ENCODE measurements at regions not wholly inside any gene's neighbourhood (a gene's known extent, or its start where the extent isn't known, plus 50 kb on each side); places are given as distances from the start of the nearest gene placed in this dataset.
"Not testable (repeated sequence)": the region's sequence is repeated elsewhere in the genome, so short reads cannot be mapped to it uniquely, and the experiment has no call there.

DNA sequence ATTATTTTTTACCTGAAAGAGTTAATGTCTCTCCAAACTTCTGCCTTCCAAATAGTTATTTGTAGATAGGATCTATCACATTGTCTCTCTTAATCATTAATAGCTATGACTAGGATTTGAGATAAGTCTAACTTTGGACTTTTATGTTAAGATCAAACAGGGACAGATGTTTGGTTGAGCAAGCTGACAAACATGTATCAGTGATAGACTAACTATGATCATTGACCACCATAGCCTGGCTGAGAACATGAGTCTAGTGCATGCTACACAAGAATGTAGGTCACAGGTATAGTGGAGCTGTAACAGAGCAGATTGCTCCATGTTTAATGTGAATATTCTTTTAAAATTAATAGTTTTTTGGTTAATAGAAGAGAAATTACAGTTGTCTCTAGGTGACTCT is 52.0 kb downstream of the SYT15B start:
- not testable (repeated sequence) for DNase-seq (ENCODE audit: low spot score)

DNA sequence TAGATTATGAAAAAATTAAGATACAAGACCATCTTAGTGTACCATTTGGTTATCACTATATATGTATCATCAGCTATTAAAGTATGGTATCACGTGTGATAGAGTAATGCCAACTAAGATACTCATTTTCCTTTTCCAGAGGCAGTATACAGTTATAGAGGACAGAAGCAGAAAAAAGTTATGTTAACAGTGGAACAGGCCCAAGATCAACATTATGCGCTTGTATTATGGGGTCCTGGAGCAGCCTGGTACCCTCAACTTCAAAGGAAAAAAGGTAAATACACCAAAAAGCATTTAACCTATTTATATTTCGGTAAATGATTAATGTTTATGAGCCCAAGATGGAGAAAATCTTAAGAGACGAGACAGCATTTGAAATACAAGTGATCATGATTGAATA is 52.9 kb downstream of the SYT15B start:
- not testable (repeated sequence) for DNase-seq (ENCODE audit: low spot score)

DNA sequence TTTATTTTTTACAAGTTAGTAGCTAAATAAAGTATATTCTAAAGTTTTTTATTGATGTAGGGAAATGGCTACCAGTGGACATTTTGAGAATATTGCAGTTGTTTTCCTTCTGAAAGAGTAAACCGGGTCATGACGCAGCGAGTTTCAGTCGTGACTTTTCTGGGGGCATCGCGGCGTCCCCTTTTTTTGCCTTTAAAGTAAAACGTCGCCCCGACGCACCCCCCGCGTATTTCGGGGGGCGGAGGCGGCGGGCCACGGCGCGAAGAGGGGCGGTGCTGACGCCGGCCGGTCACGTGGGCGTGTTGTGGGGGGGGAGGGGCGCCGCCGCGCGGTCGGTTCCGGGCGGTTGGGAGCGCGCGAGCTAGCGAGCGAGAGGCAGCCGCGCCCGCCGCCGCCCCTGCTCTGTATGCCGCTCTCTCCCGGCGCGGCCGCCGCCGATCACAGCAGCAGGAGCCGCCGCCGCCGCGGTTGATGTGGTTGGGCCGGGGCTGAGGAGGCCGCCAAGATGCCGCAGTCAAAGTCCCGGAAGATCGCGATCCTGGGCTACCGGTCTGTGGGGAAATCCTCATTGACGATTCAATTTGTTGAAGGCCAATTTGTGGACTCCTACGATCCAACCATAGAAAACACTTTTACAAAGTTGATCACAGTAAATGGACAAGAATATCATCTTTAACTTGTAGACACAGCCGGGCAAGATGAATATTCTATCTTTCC is 57.5 kb downstream of the SYT15B start:
- DNase-seq (ENCODE audit: low spot score): peak; percentile 2

DNA sequence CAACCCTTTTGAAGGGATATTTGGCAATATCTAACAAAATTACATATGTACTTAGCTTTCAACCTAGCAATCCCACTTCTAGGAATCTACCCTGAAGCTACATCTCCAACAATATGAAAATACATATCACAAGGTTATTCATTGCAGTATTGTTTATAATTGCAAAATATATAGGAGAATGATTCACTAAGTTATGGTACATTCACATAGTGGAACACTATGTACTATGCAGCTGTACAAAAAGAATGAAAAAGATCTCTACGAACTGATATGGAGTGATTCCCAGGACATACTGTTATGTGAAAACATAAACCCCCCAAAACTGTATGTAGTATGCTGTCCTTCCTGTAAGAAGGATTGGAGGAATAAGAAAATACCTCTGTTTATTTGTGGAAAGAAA is 62.1 kb downstream of the SYT15B start:
- DNase-seq (ENCODE audit: low spot score): not testable (repeated sequence)

DNA sequence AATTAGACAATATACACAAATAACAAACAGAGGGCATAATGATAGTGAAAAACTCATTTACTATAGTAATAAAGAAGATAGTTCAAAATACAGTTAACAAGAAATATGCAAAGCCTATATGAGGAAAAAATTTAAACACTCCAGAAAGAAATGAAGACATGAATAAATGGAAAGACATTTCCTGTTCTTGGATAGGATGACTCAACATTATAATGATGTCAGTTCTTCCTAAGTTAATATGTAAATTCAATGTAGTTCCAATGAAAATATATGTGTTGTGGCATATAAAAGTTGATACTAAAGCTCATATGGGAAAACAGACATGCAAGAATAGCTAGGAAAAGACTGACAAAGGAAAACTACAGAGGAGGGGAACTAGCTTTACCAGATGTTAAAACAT is 63.5 kb downstream of the SYT15B start:
- peak; percentile 47 for DNase-seq (ENCODE audit: low spot score)

DNA sequence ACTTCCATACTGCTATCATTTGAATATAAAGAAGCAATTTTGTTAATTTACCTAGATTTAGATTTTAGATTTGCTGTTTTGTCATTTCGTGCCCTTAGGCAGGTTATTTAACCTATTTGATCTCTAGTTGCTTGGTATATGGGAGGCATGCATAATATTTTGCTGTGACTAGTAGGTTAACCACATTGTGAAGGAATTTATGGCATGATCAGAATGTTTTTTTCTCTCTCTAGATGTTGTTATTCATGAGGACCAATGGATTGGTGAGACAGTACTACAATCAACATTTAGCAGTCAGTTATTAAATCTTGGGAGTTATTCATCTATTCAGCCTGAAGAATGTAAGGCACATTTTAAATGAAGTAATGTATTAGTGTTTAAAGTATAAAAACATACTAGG is 67.2 kb downstream of the SYT15B start:
- DNase-seq (ENCODE audit: low spot score): not testable (repeated sequence)

DNA sequence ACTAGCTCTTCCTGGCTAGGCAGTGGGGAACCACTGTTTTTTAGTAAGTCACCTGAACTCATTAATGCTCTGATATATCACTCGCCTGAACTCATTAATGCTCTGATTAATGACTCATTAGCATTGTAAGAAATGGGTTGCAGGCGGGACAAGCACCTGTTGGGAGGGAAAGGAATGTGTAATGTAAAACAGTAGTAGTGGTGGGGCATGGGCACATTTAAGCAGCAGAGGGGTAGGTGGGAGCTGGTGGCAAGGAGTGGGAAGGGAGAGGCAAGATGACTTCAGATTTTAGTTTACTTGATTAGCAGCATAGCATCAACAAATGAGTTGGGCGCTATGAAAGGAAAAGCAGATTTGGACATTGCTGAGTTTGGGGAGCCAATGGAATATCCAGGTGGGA is 68.2 kb downstream of the SYT15B start:
- not testable (repeated sequence) for DNase-seq (ENCODE audit: low spot score)

DNA sequence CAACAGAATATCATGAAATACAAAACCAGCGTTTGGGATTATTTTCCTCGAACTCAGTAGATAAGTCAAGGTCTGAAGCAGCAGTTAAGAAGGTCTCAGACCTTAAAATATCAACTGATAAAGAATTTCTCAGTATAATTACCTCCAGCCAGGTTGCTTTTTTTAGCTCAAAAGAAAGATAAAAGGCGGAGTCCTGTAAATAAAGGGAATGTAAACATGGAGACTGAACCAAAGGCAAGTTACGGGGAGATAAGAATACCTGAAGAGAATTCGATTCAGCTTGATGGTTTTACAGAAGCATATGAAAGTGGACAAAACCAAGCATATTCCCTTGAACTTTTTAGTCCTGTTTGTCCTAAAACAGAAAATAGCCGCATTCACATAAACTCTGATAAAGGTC is 73.1 kb downstream of the SYT15B start:
- not testable (repeated sequence) for DNase-seq (ENCODE audit: low spot score)

DNA sequence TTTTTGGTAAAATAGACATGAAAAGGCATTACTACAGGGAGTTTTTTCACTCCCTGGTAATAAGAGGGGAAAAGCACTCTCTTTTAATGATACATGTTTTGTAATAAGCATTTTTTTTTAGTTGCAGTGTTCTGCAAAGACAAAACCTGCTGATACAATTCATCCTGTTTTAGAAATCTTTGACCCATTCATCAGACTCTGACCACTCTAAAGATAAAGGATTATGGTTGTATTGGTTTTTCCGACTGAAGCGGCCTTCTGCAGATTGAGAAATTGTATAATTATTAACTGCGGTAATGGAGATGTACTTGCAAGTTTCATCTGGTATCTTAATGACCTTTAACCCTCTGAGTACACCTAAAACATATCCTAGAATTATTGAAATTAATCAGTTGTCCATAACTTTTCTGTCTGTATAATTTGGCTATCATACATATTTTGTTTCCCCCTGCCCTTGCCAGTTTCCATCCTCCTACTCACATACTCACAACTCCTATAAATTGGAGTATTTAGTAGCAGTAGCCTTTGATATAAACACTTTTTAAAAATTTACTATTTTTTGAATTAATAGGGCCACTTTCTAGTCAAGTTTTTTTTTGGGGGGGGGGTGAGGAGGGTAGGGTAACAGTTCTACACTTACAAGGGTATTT is 79.4 kb downstream of the SYT15B start:
- DNase-seq (ENCODE audit: low spot score): not testable (repeated sequence)

DNA sequence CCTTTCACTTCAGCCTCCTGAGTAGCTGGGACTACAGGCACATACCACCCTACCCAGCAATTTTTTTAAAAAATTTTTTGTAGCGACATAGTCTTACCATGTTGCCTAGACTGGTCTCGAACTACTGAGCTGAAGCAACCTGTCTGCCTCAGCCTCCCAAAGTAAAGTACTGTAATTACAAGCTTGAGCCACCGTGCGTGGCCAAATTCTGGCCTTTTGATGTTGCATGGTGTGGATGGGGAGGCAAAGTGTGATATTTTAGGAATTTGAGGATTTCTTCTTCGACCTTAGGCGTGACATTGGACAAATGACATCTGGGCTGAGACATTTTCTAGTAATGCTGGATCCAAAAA is 81.8 kb downstream of the SYT15B start:
- not testable (repeated sequence) for DNase-seq (ENCODE audit: low spot score)

DNA sequence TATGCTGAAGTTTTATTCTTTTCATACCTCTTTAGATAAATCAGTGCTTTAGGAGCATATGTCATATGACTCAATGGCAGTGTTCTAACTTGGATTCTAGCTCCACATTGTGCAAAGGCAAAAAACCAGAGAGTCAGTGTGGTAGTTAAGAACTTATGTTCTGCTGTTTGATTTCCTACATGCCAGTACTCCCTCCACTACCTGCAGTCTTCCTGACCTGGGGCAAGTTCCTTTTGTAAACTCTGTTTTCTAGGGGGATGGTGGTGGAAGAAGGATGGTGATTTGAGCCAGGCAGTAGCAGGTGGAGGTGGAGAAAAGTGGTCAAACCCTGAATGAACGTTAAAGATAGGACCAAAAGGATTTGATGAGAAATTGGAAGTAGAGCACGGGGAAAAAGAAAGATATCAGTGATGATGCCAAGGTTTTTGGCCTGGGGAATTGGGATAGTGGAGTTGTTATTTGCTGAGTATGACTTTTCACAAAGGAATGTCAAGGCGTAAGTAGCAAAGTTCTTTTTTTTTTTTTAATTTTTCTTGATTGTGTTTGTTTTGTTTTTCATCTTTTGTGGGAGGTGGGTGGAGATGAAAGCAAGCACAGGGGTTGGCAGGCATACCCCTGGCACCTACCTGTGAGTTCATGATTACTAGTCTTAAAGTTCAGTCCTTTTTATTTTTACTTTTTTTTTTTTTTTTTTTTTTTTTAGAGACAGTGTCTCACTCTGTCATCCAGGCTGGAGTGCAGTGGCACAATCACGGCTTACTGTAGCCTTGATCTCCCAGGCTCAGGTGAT is 82.3 kb downstream of the SYT15B start:
- not testable (repeated sequence) for DNase-seq (ENCODE audit: low spot score)

DNA sequence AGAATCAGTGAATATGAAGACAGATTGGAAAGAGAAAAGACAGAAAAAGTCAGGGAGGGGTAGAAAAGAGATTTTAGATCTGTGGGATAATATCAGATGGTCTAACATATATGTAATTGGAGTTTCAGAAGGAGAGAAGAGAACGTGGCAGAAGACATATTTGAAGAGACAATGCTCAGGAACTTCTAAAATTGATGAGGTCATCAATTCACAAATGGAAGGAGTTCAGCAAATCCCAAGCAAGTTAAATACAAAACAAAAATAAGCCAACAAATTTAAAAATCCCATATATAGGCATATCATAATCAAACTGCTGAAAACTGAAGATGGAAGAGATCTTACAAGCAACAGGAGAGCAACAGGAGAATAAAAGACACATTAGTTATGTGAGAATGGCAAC is 87.3 kb downstream of the SYT15B start:
- DNase-seq (ENCODE audit: low spot score): not testable (repeated sequence)

DNA sequence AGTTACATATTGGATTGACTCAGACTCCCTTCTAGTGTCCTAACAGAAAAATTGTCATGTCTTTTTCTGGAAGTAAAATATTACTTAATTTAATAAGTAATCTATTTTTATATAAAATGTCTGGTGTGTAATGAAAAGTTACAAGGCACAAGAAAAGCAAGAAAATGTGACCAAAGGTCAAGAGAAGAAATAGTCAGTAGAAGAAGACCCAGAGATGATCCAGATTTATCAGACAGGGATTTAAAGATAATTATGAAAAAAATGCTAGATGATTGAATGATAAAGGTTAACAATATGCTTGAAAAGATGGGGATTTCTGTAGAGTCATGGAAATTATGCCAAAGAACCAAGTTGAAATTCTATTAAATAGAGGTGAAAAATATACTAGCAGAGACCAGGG is 87.8 kb downstream of the SYT15B start:
- DNase-seq (ENCODE audit: low spot score): not testable (repeated sequence)

DNA sequence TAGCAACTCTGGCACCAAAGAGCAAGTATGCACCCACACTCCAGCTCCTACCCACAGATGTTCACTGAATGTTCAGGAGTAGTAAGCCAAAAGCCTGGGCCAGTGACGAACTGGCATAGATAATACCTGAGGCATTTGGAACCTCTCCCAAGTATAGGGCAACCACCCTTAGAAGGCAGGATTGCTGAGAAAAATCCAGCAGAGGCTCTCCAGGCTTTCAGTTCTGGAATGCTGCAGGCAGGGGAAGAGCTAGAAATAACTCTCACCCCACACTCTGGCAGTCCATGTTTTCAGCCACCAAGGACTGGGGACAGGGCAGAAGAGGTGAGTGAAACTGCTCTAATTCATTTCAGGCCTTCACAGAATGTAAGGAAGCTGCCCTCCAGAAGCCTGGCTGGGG is 90.3 kb downstream of the SYT15B start:
- DNase-seq (ENCODE audit: low spot score): not testable (repeated sequence)

DNA sequence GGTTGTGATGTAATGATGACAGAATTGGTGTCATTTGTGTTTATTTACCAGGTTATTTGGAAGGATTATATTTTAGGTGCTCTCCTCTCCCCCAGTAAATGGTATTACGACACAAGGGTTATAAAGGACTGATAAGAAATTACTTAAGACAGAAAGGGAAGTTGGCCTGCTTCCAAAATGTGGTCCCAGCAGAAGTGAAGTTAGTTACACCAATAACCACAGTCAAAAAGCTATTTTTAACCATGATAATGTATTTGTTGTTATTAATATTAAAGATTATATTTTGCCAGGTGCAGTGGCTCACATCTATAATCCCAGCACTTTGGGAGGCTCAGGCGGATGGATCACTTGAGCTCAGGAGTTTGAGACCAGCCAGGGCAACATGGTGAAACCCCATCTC is 92.5 kb downstream of the SYT15B start:
- not testable (repeated sequence) for DNase-seq (ENCODE audit: low spot score)

DNA sequence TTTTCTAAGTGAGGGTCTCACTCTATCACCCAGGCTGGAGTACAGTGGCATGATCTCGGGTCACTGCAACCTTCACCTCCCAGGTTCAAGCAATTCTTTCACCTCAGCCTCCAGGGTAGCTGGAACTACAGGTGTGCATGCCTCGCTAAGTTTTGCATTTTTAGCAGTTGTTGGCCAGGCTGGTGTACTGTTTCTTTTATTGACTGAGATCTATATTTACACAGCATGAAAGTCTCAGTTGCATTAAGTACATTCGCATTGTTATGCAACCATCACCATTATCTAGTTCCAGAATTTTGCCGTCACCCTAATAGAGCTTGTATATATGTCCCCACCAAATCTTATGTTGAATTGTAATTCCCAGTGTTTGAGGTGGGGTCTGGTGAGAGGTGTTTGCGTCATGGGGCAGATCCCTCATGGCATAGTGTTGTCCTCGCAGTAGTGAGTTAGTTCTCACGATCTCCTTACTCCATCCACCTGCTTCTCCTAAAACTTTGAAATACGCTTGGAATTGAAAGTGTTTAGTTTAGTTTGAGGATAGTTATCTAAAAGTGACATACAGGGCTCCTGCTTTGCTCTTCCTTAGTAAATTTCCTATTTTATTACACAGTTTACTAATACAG is 101.3 kb downstream of the SYT15B start:
- DNase-seq (ENCODE audit: low spot score): not testable (repeated sequence)

DNA sequence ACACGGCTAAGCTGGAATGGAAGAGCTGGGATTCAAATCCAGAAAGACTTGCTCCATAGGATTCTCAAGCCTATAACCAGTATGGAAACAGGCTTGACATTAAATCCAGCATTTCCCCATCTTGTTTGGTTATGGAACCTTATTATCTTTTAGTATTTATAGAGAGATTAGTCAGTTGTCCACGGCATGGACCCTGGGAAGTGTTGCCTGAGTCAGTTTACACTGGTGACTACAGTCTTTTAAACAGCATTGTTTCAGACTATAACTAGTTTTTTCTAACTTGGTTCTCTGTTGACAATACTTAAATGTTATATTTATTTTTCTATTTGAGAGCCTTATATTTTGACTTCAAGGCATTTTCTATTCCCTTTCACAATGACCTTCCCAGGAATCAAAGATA is 106.7 kb downstream of the SYT15B start:
- not testable (repeated sequence) for DNase-seq (ENCODE audit: low spot score)

DNA sequence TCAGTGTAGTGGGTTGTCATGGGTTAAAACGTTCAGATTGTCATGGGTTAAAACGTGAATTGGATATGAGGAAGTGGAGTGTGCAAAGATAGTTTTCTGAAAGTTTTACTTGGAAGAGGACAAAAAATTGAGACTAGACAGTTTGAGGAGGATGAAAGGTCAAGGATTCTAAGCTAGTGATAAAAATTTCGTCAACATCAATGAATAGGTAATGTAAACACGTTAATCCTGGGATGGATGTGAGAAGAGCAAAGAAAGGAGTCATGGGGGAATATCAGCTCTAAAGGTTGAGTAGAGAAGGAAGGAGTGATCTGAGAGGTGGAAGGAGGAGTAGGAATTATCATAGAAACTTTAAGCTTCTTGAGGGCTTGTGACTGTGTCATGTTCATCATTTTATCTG is 109.2 kb downstream of the SYT15B start:
- DNase-seq (ENCODE audit: low spot score): not testable (repeated sequence)

DNA sequence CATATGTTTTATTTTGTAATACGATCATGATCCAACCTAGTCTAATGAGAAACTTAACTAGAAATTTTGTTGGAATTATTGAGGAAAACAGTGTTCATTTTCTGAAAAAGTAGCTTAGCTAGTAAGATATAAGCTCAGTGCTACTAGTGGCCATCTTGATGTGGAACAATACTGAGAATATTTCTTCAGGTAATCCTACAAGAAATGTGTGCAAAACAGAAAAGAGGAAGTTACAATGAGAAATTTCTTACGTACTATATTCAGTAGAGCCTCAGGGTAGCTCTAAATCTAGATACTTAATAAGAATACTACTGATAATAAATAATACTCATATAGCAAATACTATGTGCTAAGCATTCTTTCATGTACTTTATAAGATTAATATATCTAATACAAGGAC is 114.8 kb downstream of the SYT15B start:
- not testable (repeated sequence) for DNase-seq (ENCODE audit: low spot score)

DNA sequence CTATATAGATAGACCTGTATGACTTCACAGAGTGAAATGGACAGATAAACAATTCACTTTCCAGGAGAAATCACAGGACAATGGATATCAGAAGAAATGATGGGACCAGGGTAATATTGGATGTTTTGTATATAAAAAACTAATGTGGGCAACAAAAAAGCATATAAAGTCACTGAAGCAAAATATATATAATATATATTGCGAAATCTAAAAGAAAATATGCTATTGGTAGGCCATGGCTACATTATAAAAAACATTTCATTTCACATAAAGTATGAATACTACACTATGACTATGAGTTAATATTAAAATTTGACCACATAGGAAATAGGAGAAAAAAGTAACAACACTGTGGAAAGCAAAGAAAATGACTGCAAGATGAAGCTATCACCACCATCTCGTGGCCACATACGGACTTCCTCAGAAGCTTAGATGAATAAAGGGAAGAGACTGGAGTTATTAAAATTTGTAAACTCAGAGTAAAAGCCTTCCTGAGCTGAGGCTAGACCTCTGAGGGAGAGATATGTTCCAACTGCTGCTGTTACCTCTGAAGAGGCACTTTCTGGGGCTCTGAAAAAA is 115.8 kb downstream of the SYT15B start:
- DNase-seq (ENCODE audit: low spot score): not testable (repeated sequence)

DNA sequence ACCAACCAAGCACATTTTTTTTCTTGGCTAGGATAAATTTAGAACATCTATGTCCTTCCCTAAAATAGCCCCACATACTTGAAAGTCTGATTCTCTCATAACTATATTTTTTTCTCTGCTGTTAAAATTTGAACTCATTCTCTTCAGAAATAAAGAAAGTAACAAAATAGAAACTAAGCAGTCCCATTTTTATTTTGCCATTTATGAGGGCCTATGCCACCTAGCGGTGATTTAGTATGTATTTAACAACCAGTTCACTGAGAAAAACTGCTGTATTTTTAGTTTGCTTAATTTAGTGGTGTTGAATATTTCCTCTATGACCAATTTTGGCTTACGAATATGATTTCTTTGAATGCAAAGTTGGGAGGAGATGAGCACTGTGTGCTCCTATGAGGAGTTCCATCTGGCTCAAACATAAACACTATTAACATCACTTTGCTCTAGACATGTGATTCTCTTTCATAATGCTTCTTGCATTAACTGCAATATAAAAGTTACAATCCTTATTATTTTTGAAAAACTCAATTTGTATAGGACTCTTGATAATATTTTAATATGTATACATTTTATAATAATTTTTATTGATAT is 116.6 kb downstream of the SYT15B start:
- DNase-seq (ENCODE audit: low spot score): not testable (repeated sequence)

DNA sequence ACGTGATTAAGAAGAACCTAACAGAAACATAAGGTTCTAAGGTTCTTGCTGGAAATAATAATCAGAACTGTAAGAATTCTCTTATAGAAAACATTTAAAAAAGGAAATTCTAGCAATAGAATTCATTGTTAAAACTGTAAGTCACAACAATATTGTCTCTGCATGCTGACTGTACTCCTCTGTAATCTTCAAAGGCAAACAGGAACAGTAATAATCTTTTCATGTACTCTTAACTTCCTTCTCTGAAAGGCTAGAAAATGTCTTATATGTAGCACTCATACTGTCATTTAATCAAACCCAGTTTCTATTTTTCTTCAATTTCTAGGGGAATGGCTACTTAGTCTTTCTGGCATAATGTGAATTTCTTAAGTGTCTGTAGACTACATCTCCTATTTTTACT is 103.5 kb upstream of the AGAP9 start:
- DNase-seq (ENCODE audit: low spot score): not testable (repeated sequence)

All from kidney tubule cell (primary cell).